ENCODE measurements at regions not wholly inside any gene's neighbourhood (a gene's known extent, or its start where the extent isn't known, plus 50 kb on each side); places are given as distances from the start of the nearest gene placed in this dataset.

DNA sequence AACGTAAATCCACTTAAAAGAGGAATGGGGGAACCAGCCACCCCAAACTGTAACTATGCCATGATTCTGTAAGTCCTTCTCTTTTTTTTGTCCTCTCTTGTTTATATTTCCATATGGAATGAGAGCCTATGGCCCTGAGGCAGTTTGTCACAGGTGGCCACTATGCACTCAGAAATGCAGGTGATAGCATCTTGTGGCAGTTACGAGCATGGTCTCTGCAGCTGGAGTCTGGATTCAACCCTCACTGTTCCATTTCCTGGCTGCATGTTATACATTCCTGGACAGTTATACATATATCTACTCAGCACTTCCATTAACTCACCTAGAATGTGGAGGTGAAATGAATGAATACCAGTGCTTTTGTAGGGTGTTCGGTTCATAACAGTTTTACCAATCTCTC lies 291.5 kb upstream of the FANCL start:
- no peak for TF ChIP-seq EZH2 (IDR thresholded peaks at IDR 0.05; ENCODE audit: borderline replicate concordance, insufficient read depth, low read depth, low read length, poor library complexity, severe bottlenecking)
- TF ChIP-seq, protein P1, sequence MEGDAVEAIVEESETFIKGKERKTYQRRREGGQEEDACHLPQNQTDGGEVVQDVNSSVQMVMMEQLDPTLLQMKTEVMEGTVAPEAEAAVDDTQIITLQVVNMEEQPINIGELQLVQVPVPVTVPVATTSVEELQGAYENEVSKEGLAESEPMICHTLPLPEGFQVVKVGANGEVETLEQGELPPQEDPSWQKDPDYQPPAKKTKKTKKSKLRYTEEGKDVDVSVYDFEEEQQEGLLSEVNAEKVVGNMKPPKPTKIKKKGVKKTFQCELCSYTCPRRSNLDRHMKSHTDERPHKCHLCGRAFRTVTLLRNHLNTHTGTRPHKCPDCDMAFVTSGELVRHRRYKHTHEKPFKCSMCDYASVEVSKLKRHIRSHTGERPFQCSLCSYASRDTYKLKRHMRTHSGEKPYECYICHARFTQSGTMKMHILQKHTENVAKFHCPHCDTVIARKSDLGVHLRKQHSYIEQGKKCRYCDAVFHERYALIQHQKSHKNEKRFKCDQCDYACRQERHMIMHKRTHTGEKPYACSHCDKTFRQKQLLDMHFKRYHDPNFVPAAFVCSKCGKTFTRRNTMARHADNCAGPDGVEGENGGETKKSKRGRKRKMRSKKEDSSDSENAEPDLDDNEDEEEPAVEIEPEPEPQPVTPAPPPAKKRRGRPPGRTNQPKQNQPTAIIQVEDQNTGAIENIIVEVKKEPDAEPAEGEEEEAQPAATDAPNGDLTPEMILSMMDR (IDR thresholded peaks at IDR 0.05), result no peak
- no peaks in the 10 kb centered on the region for H3K36me3 ChIP-seq (replicated peaks in 1 of 2; ENCODE audit: control extremely low read depth in 1 of 2, control insufficient read depth in 1 of 2, extremely low read depth in 1 of 2, insufficient read depth in 2 of 2, low read length in 1 of 2)
- no peak overlapping the region for H2AFZ ChIP-seq (ENCODE audit: insufficient read depth, low read depth, low read length, poor library complexity, severe bottlenecking)
- no peak for DNase-seq
- H3K4me3 Mint-ChIP-seq, result no peak overlapping the region
- POLR2A ChIA-PET, result no interaction called here
- no peaks in the 10 kb centered on the region for H4K20me1 ChIP-seq (ENCODE audit: control insufficient read depth, insufficient read depth, low read length, poor library complexity, severe bottlenecking)
- intact Hi-C loops (cut with micrococcal nuclease), result no loop called here
- no peak overlapping the region for H3K4me2 ChIP-seq (replicated peaks; ENCODE audit: low read depth, low read length, poor library complexity, severe bottlenecking)
- H3K9me3 Mint-ChIP-seq (ENCODE audit: insufficient read depth), result no peaks in the 10 kb centered on the region
- no peak for ATAC-seq (ENCODE audit: low read depth)
- CTCF ChIA-PET, result no interaction called here
- WGBS (ENCODE audit: insufficient coverage), result 40% methylated on average over 1 of the region's 3 CpGs
- H3K4me1 Mint-ChIP-seq, result no peaks in the 10 kb centered on the region
- H3K4me3 ChIP-seq (ENCODE audit: control extremely low read depth in 1 of 5, extremely low read depth in 1 of 5, insufficient read depth in 1 of 5, low read depth in 2 of 5, low read length in 4 of 5), result no peak overlapping the region
- peaks cover 3% of the 10 kb centered on the region for H3K27me3 Mint-ChIP-seq
- no peak overlapping the region for H3K27ac Mint-ChIP-seq
- H3K79me2 ChIP-seq (ENCODE audit: control insufficient read depth, insufficient read depth, low read length), result no peaks in the 10 kb centered on the region
- H3K9ac ChIP-seq (ENCODE audit: low read length), result no peak overlapping the region
- no peaks in the 10 kb centered on the region for H3K9me3 ChIP-seq (ENCODE audit: control extremely low read depth in 1 of 3, control insufficient read depth in 2 of 3, insufficient read depth in 1 of 3, low read length in 2 of 3)
- no peaks in the 10 kb centered on the region for H3K4me1 ChIP-seq (ENCODE audit: control insufficient read depth in 2 of 2, insufficient read depth in 2 of 2, low read length in 2 of 2)
- no peaks in the 10 kb centered on the region for H3K27me3 ChIP-seq (replicated peaks in 1 of 4; ENCODE audit: control extremely low read depth in 1 of 4, control insufficient read depth in 3 of 4, insufficient read depth in 4 of 4, low read length in 3 of 4)
- H3K27ac ChIP-seq (ENCODE audit: low read length in 2 of 2), result no peak overlapping the region

DNA sequence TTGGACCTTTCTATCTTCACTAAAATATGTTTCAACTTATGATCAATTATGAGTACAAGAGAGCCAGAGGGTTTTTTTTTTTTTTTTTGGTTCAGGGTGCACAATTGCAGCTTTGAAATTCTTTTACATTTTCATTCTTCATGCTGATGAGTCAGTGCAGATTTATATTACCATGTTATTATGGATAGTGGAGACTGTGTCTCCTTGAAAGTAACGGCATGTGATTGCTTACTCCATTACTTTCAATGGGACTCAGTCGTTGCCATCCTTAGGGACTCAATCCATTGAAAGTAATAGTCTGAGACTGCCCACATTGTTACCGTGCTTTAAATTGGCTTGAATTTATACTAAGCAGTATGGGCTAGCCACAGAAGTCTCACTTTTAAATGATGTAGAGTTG lies 286.5 kb upstream of the FANCL start:
- 100% methylated on average over 1 of the region's 3 CpGs for WGBS (ENCODE audit: insufficient coverage)
- ATAC-seq (ENCODE audit: low read depth) (no peak), DNase-seq (no peak)
- TF ChIP-seq EZH2 (IDR thresholded peaks at IDR 0.05; ENCODE audit: borderline replicate concordance, insufficient read depth, low read depth, low read length, poor library complexity, severe bottlenecking), result no peak
- TF ChIP-seq, protein P1 (IDR thresholded peaks at IDR 0.05), result no peak
- H3K4me3 Mint-ChIP-seq, result no peak overlapping the region
- H3K27ac Mint-ChIP-seq, result no peak overlapping the region
- H3K27ac ChIP-seq (ENCODE audit: low read length in 2 of 2), result no peak overlapping the region
- no peaks in the 10 kb centered on the region for H3K79me2 ChIP-seq (ENCODE audit: control insufficient read depth, insufficient read depth, low read length)
- intact Hi-C loops (cut with micrococcal nuclease), result no loop called here
- no peaks in the 10 kb centered on the region for H3K4me1 Mint-ChIP-seq
- no peaks in the 10 kb centered on the region for H3K27me3 ChIP-seq (replicated peaks in 1 of 4; ENCODE audit: control extremely low read depth in 1 of 4, control insufficient read depth in 3 of 4, insufficient read depth in 4 of 4, low read length in 3 of 4)
- H3K4me2 ChIP-seq (replicated peaks; ENCODE audit: low read depth, low read length, poor library complexity, severe bottlenecking), result no peak overlapping the region
- CTCF ChIA-PET, result no interaction called here
- no peak overlapping the region for H3K9ac ChIP-seq (ENCODE audit: low read length)
- no peaks in the 10 kb centered on the region for H3K9me3 Mint-ChIP-seq (ENCODE audit: insufficient read depth)
- no peaks in the 10 kb centered on the region for H4K20me1 ChIP-seq (ENCODE audit: control insufficient read depth, insufficient read depth, low read length, poor library complexity, severe bottlenecking)
- peaks cover 4% of the 10 kb centered on the region for H3K27me3 Mint-ChIP-seq
- H3K4me3 ChIP-seq (ENCODE audit: control extremely low read depth in 1 of 5, extremely low read depth in 1 of 5, insufficient read depth in 1 of 5, low read depth in 2 of 5, low read length in 4 of 5), result no peak overlapping the region
- POLR2A ChIA-PET, result no interaction called here
- no peaks in the 10 kb centered on the region for H3K4me1 ChIP-seq (ENCODE audit: control insufficient read depth in 2 of 2, insufficient read depth in 2 of 2, low read length in 2 of 2)
- H2AFZ ChIP-seq (ENCODE audit: insufficient read depth, low read depth, low read length, poor library complexity, severe bottlenecking), result no peak overlapping the region
- H3K36me3 ChIP-seq (replicated peaks in 1 of 2; ENCODE audit: control extremely low read depth in 1 of 2, control insufficient read depth in 1 of 2, extremely low read depth in 1 of 2, insufficient read depth in 2 of 2, low read length in 1 of 2), result no peaks in the 10 kb centered on the region
- no peaks in the 10 kb centered on the region for H3K9me3 ChIP-seq (ENCODE audit: control extremely low read depth in 1 of 3, control insufficient read depth in 2 of 3, insufficient read depth in 1 of 3, low read length in 2 of 3)
